DOHH2 (cell line): ENCODE measurements at regions not wholly inside any gene's neighbourhood (a gene's known extent, or its start where the extent isn't known, plus 50 kb on each side); places are given as distances from the start of the nearest gene placed in this dataset.

Experiments used
- CTCF ChIP-seq: fragments of 200-600 bp; sonication (generic); IDR thresholded peaks from one replicate; pipeline ENCODE4 v1.5.1; 2014; ENCODE audit warnings: antibody characterized with exemption, mild to moderate bottlenecking, low read depth, low read length; ENCODE audit not compliant: poor library complexity, severe bottlenecking
- EZH2phosphoT487 ChIP-seq: fragments of 200-600 bp; sonication (generic); IDR thresholded peaks from 2 replicates; pipeline ENCODE4 v1.6.1; 2017; ENCODE audit warnings: borderline replicate concordance, mild to moderate bottlenecking, antibody characterized with exemption, low read length, moderate library complexity, mixed read lengths

DNA sequence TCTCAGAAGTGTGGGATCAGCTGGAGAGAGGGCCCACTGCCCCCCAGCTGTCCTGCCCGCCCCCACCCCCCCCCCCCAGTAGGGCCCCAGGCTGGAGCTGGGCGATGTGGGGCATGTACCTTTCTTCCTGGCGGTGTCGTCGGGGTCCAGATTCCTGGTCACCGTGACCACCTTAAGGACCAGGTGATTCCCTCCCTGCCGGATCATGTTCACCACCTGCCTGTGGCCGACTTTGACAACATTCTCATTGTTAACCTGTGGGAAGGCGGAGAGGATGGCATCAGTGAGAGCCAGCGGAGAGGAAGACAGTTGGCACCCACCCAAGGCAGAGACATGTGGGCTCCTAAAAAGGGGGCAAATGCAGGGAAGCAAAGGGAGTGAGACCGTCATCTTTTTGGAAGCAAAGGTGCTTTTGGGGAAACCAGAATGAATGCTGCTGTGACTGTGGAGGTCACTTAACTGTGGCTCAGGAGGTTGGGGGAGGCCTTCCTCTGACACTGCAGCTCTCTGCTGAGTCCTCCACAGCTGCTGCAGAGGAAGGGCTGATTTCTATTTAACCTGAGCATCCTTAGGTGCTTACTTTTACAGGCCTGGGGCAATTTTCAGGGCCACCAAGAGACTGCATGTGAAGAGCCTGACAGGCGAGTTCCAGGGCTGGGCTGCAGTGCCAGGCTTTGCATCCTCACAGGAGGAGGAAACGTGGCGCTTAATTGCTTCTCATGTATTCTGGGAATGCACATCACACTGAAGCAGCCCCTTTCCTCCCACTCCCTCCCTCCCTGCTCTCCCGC, 104.5 kb downstream of the CTTN start:
- TF ChIP-seq CTCF (no peak), EZH2phosphoT487 (no peak)
